ENCODE measurements at regions not wholly inside any gene's neighbourhood (a gene's known extent, or its start where the extent isn't known, plus 50 kb on each side); places are given as distances from the start of the nearest gene placed in this dataset.

DNA sequence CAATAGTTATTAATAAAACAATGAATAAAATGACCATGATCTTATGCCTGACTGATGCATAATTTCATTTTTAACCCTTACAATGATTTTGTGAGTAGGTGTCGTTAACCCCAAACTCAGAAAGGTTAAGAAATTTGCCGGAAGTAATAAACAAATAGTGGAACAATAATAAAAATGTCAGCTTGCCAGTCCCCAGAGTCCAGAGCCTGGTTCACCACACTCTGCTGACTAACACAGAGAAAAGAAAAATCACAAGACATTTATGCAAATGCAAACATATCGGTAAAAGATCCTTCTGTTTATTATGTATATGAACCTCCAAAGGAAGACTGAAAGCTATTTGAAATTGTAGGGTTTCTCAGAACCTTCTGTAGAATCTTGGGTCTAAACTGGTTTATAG, 563.7 kb downstream of the EFNB2 start:
- H3K9me3 Mint-ChIP-seq (ENCODE audit: unreplicated experiment) = peaks cover 2% of the 10 kb centered on the region
- TF ChIP-seq, protein P1, sequence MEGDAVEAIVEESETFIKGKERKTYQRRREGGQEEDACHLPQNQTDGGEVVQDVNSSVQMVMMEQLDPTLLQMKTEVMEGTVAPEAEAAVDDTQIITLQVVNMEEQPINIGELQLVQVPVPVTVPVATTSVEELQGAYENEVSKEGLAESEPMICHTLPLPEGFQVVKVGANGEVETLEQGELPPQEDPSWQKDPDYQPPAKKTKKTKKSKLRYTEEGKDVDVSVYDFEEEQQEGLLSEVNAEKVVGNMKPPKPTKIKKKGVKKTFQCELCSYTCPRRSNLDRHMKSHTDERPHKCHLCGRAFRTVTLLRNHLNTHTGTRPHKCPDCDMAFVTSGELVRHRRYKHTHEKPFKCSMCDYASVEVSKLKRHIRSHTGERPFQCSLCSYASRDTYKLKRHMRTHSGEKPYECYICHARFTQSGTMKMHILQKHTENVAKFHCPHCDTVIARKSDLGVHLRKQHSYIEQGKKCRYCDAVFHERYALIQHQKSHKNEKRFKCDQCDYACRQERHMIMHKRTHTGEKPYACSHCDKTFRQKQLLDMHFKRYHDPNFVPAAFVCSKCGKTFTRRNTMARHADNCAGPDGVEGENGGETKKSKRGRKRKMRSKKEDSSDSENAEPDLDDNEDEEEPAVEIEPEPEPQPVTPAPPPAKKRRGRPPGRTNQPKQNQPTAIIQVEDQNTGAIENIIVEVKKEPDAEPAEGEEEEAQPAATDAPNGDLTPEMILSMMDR (IDR thresholded peaks at IDR 0.05; ENCODE audit: partially characterized antibody, unreplicated experiment) = no peak
- no peaks in the 10 kb centered on the region for H3K36me3 Mint-ChIP-seq (ENCODE audit: unreplicated experiment)
- peaks cover 1% of the 10 kb centered on the region for H3K27me3 Mint-ChIP-seq (ENCODE audit: unreplicated experiment)
- H3K4me3 Mint-ChIP-seq (ENCODE audit: unreplicated experiment) = no peak overlapping the region
- DNase-seq = no peak
- no peak overlapping the region for H3K27ac Mint-ChIP-seq (ENCODE audit: unreplicated experiment)
- peaks cover 20% of the 10 kb centered on the region for H3K4me1 Mint-ChIP-seq (ENCODE audit: low read depth, unreplicated experiment)

DNA sequence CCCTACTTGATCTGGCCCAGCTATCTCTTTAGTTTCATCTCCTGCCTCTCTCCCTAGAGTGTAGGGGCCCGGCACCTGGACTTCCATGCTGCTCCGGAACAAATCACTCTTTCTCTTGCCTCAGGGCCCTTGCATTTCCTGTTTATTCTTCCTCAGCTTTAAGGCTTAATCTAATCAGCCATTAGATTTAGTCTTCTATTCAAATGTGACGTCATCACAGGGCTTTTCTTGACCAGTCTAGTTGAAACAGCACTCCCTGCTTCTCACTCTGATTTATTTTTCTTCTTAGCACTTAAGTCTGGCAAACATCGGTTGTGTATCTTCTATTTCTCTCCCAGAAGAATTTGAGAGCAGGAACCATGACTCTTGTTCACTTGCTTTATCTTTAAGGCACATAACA, 564.1 kb downstream of the EFNB2 start:
- peaks cover 20% of the 10 kb centered on the region for H3K4me1 Mint-ChIP-seq (ENCODE audit: low read depth, unreplicated experiment)
- no peaks in the 10 kb centered on the region for H3K36me3 Mint-ChIP-seq (ENCODE audit: unreplicated experiment)
- no peak overlapping the region for H3K4me3 Mint-ChIP-seq (ENCODE audit: unreplicated experiment)
- TF ChIP-seq, protein P1 (IDR thresholded peaks at IDR 0.05; ENCODE audit: partially characterized antibody, unreplicated experiment) = no peak
- peaks cover 2% of the 10 kb centered on the region for H3K9me3 Mint-ChIP-seq (ENCODE audit: unreplicated experiment)
- DNase-seq = no peak
- H3K27ac Mint-ChIP-seq (ENCODE audit: unreplicated experiment) = no peak overlapping the region
- H3K27me3 Mint-ChIP-seq (ENCODE audit: unreplicated experiment) = peaks cover 1% of the 10 kb centered on the region

DNA sequence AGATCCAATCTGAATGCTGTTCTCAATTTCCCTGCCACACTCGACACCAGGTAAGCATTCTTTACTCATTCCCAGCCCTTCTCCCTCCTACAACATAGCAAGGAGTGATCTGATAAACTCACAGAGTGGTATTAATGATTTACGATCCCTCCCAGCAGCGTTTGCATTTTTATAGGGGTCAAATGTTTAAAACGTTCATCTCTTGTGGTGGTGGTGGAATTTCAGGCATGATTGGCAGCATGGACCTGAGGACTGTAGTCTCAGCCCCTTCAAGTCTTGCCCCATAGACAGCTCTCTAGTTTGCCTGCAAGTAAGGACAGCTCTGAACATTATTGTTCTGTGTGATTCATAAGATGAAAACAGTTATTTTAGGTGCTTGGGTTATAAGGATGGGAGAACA, 565.7 kb downstream of the EFNB2 start:
- no peak overlapping the region for H3K27ac Mint-ChIP-seq (ENCODE audit: unreplicated experiment)
- DNase-seq = no peak
- peaks cover 20% of the 10 kb centered on the region for H3K4me1 Mint-ChIP-seq (ENCODE audit: low read depth, unreplicated experiment)
- no peaks in the 10 kb centered on the region for H3K27me3 Mint-ChIP-seq (ENCODE audit: unreplicated experiment)
- H3K9me3 Mint-ChIP-seq (ENCODE audit: unreplicated experiment) = no peaks in the 10 kb centered on the region
- H3K36me3 Mint-ChIP-seq (ENCODE audit: unreplicated experiment) = no peaks in the 10 kb centered on the region
- TF ChIP-seq, protein P1 (IDR thresholded peaks at IDR 0.05; ENCODE audit: partially characterized antibody, unreplicated experiment) = no peak
- no peak overlapping the region for H3K4me3 Mint-ChIP-seq (ENCODE audit: unreplicated experiment)

DNA sequence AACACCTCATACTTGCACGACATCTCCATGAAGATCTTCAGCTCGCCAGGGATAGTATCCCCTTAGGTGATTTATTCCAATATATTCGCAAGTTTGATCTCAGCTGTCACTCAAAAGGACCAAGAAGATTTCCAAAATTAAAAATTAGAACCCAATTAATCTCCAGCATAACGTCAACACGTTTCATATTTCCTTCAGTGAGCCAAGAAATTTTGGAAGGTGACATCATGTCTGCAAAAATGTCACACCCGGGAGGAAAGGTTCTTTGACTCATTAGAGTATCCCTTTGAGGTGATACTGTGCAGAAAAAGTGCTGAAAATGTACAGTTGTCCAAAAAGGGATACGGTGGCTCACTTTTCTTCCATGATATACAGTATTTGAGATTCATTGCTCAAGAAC, 569.6 kb downstream of the EFNB2 start:
- TF ChIP-seq, protein P1 (IDR thresholded peaks at IDR 0.05; ENCODE audit: partially characterized antibody, unreplicated experiment) = no peak
- Mint-ChIP-seq H3K27me3 (ENCODE audit: unreplicated experiment) (peaks cover 2% of the 10 kb centered on the region), H3K36me3 (ENCODE audit: unreplicated experiment) (no peaks in the 10 kb centered on the region), H3K9me3 (ENCODE audit: unreplicated experiment) (no peaks in the 10 kb centered on the region), H3K4me1 (ENCODE audit: low read depth, unreplicated experiment) (no peaks in the 10 kb centered on the region), H3K4me3 (ENCODE audit: unreplicated experiment) (no peak overlapping the region), H3K27ac (ENCODE audit: unreplicated experiment) (no peak overlapping the region)
- DNase-seq = no peak

DNA sequence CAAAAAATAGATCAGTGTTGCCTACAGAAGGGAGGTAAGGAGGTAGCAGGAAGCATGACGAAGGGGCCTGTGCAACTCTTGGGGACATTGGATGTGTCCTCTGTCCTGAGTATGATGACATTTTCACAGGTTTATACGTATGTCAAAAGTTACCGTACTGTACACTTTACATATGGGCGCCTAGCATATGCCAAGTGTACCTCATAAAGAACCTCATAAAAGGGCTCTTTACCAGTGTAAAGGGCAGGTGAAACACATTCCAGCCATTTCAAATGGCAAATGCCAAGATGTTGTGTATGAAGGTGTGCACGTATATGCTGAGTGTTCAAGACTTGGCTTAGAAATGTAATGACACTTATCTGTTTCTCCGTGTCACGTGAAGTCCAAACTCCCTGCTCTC, 573.4 kb downstream of the EFNB2 start:
- TF ChIP-seq, protein P1 (IDR thresholded peaks at IDR 0.05; ENCODE audit: partially characterized antibody, unreplicated experiment) = no peak
- Mint-ChIP-seq H3K4me1 (ENCODE audit: low read depth, unreplicated experiment) (no peaks in the 10 kb centered on the region), H3K36me3 (ENCODE audit: unreplicated experiment) (no peaks in the 10 kb centered on the region), H3K4me3 (ENCODE audit: unreplicated experiment) (no peak overlapping the region), H3K9me3 (ENCODE audit: unreplicated experiment) (no peaks in the 10 kb centered on the region), H3K27ac (ENCODE audit: unreplicated experiment) (no peak overlapping the region), H3K27me3 (ENCODE audit: unreplicated experiment) (peaks cover 2% of the 10 kb centered on the region)
- DNase-seq = no peak
